GM19043 (cell line): ENCODE measurements at regions not wholly inside any gene's neighbourhood (a gene's known extent, or its start where the extent isn't known, plus 50 kb on each side); places are given as distances from the start of the nearest gene placed in this dataset.

Experiments used
- ATAC-seq: cut with Tn5 transposase; IDR thresholded peaks from one replicate; pipeline ENCODE4 v1.9.1; 2021; ENCODE audit warnings: low read depth; ENCODE audit not compliant: unreplicated experiment

- no peak for ATAC-seq
These were observed 144.6 kb downstream of the TPH2 start for GRCh38 chr12:72082986-72083820.

DNA sequence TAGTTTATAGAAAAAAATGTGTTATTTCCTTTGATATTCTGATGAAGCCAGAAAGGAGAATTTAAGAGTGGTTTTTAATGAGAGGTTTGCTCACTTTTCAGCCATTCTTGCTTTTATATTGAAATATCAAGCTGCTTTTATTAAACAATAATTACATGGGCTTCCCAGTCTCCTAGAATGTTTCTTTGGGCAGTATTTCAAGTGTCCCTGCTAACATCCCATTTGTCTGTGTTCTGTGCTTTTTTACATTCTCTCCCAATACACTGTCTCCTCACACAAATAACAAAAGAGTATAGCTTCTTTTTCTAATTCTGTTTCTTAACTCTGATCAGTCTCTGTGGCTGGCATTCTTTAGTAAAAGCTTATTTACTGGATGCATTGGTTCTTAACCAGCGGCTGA is 145.4 kb downstream of the TPH2 start:
- ATAC-seq, result no peak

- ATAC-seq, result no peak
These were observed 146.2 kb downstream of the TPH2 start for GRCh38 chr12:72084880-72085279.

GRCh38 chr12:72089678-72090077 is 151.0 kb downstream of the TPH2 start:
- no peak for ATAC-seq

DNA sequence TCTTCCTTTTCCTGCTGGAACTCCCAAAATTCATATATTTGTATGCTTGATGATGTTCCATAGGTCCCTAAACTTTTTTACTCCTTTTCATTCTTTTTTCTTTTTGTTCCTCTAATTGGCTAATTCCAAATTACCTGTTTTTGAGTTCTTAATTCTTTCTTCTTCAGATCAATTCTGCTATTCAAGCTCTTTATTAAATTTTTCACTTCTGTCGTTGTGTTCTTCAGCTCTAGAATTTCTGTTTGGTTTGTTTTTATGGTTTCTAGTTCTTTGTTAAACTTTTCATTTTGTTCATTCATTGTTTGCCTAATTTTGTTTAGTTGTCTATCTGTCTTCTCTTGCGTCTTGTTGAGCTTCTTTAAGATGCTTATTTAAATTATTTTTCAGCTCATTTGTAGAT is 154.8 kb downstream of the TPH2 start:
- no peak for ATAC-seq

- ATAC-seq, result no peak
These were observed 155.3 kb downstream of the TPH2 start for GRCh38 chr12:72093930-72094329.

DNA sequence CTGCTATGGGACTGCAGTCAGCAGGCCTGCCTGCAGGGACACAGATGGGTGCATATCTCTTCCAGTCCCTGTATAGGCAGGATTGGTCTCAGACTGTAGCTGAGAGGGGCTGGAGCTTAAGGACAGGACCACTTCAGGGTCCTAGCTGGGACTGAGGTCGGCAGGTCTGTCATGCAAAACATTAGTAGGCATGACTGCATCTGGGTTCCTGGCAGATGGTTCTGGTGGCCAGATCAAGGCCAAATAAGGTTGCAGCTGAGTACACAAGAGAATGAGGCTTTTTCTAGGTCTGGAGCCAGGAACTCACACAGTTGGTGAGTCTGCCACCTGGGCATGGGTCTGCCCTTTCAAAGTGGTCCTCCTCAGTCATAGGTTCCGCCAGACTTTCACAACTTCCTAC is 155.8 kb downstream of the TPH2 start:
- ATAC-seq, result no peak

DNA sequence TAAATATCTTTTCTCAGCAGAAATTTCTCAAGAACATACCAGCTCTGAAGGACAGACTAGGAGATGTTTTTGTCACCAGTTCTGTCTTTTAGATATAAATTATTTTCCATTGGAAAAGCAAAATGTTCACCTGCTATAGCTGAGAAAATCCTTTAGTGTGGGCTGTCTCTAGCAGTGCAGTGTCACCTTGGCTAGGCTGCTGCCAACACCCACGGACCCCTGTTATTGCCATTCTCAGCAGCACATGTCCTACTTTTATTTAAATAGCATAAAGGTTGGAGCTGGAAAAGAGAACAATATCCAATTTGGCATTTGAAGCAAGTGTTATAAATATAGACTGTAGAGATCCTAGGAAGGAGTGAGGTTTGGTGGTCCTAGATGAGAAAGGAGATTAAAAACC is 156.4 kb downstream of the TPH2 start:
- no peak for ATAC-seq

DNA sequence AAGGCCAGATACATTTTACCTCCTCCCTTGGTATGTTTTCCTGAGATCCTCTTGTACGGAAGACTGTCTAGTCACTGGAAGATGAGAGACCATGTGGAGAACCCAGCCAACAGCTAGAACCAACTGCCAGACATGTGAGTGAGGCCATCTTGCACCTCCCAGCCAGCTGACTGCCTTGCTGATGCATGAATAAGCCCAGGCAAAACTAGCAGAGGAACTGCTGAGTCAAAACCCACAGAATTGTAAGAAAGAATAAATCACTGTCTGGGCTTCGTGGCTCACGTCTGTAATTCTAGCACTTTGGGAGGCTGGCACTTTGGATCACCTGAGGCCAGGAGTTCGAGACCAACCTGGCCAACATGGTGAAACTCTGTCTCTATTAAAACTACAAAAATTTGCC is 160.0 kb downstream of the TPH2 start:
- ATAC-seq, result no peak

GRCh38 chr12:72100854-72101253 is 162.2 kb downstream of the TPH2 start:
- ATAC-seq, result no peak

GRCh38 chr12:72102150-72102549 is 163.5 kb downstream of the TPH2 start:
- no peak for ATAC-seq

GRCh38 chr12:72105849-72106248 is 166.3 kb upstream of the TRHDE start:
- no peak for ATAC-seq

DNA sequence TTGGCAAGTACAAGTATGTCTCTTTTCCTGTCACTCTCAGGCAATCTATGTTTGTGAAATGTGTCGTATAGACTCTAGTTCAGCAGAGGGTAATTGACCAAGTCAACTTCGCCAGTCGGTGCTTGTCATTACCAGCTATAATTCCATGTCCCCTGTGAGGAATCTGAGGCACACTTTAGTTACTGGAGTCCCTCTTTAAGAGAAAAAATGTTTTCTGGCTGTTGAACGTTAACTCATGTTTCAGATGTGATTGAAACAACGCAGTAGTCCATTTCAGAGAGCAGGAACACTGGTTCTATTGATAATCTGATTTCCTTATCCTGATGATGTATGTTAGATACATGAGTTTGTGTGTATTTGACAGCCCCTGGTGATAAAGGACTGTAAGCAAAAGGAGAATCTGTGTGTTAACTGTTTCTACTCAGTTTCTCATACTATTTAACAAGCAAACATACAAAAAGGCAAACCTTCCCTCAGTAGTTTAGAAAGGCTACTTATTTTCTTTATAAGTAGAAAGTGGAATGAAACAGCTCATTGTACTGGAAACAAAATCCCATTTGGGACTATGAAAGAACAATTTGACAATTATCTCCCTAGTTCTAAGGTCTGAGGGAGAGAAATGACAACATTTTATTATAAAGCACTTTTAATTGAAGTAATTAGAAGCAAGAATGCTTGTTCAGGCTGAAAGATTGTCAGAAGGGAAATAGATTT is 161.1 kb upstream of the TRHDE start:
- ATAC-seq, result no peak

DNA sequence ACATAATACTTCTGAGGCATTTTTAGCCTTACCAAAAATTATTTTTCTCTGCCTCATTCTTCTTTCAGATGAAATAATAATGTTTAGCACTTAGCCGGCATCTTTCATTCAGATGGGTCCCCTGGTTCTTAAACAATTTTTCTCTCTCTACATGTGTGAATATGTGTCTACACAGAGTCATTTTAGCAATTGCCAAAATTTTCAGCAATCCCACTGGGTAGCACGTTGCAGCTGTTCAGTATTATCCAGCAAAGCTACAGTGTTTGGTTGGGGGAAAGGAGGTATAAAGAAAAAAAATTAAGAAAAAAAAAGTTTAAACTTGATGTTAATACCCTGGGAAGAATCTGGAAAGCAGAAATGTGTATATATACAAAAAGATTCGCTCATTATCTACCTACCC is 160.5 kb upstream of the TRHDE start:
- ATAC-seq, result no peak

- no peak for ATAC-seq
These were observed 138.6 kb upstream of the TRHDE start for GRCh38 chr12:72133497-72134055.

DNA sequence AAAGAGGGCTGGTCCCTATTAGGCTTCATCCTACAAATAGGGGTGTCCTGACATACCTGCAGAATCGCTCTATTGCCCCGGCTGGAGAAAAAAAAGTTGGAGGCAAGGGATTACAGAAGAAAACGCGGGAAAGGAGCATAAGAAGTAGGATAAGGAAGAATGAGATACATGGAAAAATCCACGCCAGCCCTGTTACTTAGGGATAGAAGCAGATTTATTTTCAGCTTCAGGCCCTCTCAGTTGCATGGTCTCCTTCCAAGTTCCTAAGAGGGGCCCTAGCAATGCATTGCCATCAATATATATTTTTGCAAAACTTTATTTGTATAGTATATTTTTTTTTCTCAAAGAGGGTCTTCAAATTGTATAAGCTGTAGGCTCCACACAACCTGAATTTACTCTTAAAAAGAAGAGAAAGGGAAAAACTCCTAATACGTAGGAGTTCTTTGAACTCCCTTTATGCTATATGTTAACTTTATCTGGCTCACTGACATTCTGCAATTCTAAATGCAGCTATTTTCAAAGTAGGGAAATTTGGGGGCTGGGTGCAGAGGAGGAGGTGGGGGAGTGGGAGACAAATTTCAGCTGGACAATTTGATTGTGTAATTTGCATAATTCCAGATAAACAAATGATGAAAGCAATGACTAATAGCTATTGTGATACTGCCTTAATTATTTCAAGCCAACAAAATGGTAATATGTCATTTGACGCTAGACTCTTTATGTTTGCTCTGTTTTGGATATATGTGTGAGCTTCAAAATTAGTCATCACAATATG is 137.7 kb upstream of the TRHDE start:
- ATAC-seq, result no peak

GRCh38 chr12:72135021-72135301 is 137.2 kb upstream of the TRHDE start:
- no peak for ATAC-seq

DNA sequence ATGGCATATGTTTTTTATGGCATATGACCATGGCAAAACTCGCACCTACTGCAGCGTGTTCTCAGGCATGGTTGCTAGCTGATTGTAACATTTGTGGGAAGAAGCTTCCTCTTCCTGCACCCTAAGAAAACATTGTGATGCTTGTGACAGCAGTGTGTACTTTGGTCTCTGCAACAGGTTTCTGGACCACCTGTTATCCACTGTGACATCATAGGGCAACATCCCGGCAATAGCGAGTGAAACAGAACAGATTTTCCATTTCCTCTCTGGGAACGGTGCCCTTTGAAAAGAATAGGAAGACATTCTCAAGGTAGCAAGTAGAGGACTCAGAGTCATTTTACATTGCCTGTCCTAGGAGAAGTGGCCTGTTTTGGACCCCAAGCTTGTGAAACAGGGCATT is 135.4 kb upstream of the TRHDE start:
- no peak for ATAC-seq

- ATAC-seq, result no peak
These were observed 132.8 kb upstream of the TRHDE start for GRCh38 chr12:72139411-72139810.

DNA sequence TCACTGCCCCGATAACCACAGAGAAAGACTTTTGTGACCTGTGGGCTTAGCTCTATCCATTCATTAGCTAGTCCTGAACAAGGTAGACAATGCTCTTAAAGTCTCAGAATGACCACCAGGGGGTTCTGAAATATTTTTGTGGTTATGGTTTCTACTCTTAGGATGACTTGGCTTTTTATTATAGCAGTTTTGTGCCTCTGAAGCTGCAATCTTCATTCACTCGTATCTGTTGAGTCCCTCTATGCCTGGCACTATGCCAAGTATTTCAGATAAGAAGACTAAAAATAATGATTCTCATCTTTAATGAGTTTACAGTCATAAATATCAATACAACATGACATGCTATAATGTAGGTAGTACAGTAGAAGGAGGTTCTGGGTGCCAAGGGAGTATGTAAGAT is 130.8 kb upstream of the TRHDE start:
- ATAC-seq, result peak; percentile 96

- ATAC-seq, result no peak
These were observed 127.6 kb upstream of the TRHDE start for GRCh38 chr12:72144553-72144952.
